AG04449 (cell line): ENCODE measurements at regions not wholly inside any gene's neighbourhood (a gene's known extent, or its start where the extent isn't known, plus 50 kb on each side); places are given as distances from the start of the nearest gene placed in this dataset.

ENCODE experiments used
- CTCF ChIA-PET: fragments of 350-600 bp; formaldehyde crosslinking; extraction: SDS; loops from one replicate; lab custom pipeline; 2021; ENCODE audit warnings: antibody characterized with exemption; lab: Yijun Ruan, JAX
- POLR2A ChIA-PET: fragments of 400-600, 350-600 bp; formaldehyde crosslinking; extraction: SDS; loops from one replicate; lab custom pipeline; 2020; ENCODE audit warnings: antibody characterized with exemption, inconsistent platforms; lab: Yijun Ruan, JAX
- DNase-seq: peaks from one replicate; pipeline ENCODE4 v3.0.0-alpha.2; 2010; ENCODE audit warnings: low read depth, low spot score
- H3K4me3 ChIP-seq: 2 replicates; pipeline ENCODE4 v1.5.1; 2011; ENCODE audit warnings: low read depth, mild to moderate bottlenecking, control low read depth, low read length
- TF ChIP-seq, protein P1 (sequence below): IDR thresholded peaks from one replicate; pipeline ENCODE4 v1.5.1; 2011; ENCODE audit warnings: mild to moderate bottlenecking, moderate library complexity, low read length, control low read depth, inconsistent platforms; ENCODE audit not compliant: insufficient read depth; ENCODE audit errors: missing control alignments

DNA sequence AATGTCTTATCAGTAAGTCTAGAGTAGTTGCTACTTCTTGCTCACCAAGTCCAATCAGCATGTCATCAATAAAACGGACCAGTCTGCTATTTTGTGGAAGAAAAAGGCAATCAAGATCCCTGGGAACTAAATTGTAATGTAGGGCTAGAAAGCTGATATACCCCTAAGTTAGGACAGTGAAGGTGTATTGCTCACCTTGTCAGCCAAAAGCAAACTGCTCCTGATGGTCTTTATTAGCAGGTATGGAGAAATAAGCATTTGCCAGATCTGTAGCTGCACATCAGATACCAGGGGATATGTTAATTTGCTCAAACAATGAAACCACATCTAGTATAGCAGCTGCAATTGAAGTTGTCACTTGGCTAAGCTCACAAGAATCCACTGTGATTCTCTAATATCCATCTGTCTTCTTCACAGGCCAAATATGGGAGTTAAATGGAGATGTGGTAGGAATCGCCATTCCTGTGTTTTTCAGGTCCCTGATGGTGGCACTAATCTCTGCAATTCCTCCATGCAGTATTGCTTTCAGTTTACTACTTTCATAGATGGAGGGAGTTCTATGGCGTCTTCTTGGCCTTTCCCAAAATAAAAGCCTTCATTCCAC is 75.0 kb downstream of the TMEM237 start:
- CTCF ChIA-PET = no interaction called here
- TF ChIP-seq, protein P1, sequence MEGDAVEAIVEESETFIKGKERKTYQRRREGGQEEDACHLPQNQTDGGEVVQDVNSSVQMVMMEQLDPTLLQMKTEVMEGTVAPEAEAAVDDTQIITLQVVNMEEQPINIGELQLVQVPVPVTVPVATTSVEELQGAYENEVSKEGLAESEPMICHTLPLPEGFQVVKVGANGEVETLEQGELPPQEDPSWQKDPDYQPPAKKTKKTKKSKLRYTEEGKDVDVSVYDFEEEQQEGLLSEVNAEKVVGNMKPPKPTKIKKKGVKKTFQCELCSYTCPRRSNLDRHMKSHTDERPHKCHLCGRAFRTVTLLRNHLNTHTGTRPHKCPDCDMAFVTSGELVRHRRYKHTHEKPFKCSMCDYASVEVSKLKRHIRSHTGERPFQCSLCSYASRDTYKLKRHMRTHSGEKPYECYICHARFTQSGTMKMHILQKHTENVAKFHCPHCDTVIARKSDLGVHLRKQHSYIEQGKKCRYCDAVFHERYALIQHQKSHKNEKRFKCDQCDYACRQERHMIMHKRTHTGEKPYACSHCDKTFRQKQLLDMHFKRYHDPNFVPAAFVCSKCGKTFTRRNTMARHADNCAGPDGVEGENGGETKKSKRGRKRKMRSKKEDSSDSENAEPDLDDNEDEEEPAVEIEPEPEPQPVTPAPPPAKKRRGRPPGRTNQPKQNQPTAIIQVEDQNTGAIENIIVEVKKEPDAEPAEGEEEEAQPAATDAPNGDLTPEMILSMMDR = no peak
- no peak for DNase-seq
- POLR2A ChIA-PET = no interaction called here
- H3K4me3 ChIP-seq = no peak overlapping the region

DNA sequence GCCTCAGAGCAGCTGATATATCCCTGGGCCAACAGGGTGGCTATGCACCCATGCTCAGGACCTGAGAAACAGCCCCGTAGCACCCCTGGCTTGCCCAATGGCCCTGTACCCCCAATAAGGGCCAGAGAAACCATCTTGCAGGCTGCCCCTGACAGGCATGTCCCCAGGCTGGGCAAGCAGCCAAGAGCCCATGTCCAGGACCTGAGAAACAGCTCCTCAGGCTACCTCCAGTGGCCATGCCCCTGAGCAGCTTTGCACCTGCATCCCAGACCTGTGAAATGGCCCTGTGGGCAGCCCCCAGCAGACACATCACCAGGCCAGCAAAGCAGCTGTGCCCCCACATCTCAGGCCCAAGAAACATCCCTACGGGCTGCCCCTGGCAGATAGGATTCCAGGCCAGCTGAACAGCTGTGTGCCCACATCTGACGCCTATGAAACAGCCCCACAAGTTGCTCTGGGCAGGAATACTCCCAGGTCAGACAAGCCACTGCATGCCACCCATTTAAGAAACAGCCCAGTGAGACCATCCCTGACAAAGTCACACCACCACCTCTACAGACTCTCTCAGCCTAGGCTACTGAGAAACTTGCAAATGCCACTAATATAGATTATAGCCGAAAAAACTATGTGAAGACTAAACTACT is 84.1 kb downstream of the TMEM237 start:
- no peak overlapping the region for H3K4me3 ChIP-seq
- no peak for DNase-seq
- ChIA-PET POLR2A (no interaction called here), CTCF (no interaction called here)
- TF ChIP-seq, protein P1 = no peak

DNA sequence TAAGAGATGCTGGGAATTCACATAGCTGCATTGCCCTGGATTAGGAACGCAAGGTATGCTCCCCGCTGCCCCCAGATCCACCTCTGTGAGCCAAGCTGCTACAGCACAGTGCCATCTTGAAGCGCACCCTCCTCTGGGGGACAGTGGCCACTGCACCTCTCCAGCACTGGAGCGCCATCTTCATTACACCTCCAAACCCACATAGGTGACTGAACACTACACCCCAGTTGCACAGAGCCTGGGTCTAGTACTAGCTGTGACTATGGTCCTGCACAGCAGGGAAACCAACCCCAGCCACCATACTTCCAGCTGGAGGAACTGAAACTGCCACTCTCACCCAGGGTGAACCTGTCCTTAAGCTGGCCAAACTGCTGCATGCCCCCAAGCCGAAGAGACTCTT is 84.6 kb downstream of the TMEM237 start:
- POLR2A ChIA-PET = no interaction called here
- DNase-seq = no peak
- CTCF ChIA-PET = no interaction called here
- no peak overlapping the region for H3K4me3 ChIP-seq
- TF ChIP-seq, protein P1 = no peak

DNA sequence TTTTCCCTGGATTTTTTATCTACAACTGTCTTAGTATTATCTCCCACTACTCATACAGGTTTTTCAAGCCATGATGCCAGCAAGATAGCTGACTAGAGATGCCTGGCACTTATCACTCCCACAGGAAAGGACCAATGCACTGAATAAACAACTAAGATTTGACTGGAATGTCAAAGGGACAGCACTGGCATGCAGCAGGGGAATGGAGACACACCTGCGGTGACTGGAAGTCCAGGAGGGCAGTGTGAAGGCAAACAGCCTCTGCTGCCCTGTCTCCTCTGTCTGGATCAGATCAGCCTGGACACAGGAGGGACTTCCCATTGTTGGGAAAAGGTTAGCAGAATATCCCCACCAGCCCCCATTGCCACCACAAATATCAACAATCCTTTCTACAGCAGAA is 85.1 kb downstream of the TMEM237 start:
- H3K4me3 ChIP-seq = no peak overlapping the region
- CTCF ChIA-PET = no interaction called here
- POLR2A ChIA-PET = no interaction called here
- no peak for DNase-seq
- TF ChIP-seq, protein P1 = no peak

DNA sequence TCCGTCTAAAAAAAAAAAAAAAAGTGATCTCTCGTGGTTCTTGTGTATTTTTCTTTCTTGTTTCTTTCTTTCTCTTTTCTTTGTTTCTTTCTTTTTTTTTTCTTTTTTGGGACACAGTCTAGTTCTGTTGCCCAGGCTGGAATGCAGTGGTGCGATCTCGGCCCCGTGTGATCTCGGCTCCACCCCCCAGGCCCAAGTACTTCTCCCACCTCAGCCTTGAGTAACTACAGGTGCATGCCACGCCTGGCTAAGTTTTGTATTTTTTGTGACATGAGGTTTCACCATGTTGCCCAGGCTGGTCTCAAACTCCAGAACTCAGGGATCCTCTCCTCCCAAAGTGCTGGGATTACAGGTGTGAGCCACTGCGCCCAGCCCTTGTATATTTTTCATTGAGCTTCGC is 91.4 kb downstream of the TMEM237 start:
- DNase-seq = no peak
- CTCF ChIA-PET = interaction anchor here (0.9 kb wide), 1 partner anchor 8 kb away, joined by 3 read pairs; no protein-coding TSS in a partner anchor
- POLR2A ChIA-PET = no interaction called here
- no peak overlapping the region for H3K4me3 ChIP-seq
- TF ChIP-seq, protein P1 = no peak

DNA sequence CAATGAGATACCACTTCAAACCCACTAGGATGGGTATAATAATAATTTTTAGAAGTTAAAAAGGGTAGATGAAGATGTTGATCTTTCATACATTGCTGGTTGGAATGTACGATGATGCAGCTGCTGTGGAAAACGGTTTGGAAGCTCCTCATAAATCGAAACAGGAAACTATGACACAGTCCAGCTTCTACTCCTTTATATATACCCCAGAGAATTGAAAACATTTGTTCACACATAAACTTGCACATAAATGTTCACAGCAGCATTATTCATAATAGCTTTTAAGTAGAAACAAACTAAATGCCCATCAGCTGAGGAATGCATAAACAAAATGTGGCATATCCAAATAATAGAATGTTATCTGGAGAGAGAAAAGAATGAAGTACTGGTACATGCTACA is 95.0 kb downstream of the STRADB start:
- no peak for DNase-seq
- ChIA-PET POLR2A (no interaction called here), CTCF (interaction anchor here (0.9 kb wide), 1 partner anchor 29 kb away, joined by 3 read pairs; no protein-coding TSS in a partner anchor)
- TF ChIP-seq, protein P1 = no peak
- H3K4me3 ChIP-seq = no peak overlapping the region
